ENCODE measurements at regions not wholly inside any gene's neighbourhood (a gene's known extent, or its start where the extent isn't known, plus 50 kb on each side); places are given as distances from the start of the nearest gene placed in this dataset.

DNA sequence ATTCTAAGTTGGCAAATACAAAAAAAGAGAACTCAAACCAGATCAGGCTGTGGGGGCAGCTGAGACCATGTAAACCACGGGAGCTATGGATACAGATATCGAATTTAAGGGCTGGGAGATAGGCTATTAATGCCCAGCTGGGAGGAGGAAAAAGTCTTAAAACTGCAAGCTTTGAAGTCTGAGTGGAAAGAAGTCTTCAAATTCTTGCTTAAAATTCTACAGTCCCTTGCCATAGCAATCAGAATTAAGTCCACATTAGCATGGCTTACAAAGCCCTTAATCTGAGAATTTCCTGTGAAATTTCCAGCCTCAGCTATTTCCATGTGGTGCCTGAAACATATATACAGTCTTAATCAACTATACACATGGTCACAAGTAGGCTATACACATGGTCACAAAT is 465.0 kb upstream of the HSF2 start:
- TF ChIP-seq, protein P1, sequence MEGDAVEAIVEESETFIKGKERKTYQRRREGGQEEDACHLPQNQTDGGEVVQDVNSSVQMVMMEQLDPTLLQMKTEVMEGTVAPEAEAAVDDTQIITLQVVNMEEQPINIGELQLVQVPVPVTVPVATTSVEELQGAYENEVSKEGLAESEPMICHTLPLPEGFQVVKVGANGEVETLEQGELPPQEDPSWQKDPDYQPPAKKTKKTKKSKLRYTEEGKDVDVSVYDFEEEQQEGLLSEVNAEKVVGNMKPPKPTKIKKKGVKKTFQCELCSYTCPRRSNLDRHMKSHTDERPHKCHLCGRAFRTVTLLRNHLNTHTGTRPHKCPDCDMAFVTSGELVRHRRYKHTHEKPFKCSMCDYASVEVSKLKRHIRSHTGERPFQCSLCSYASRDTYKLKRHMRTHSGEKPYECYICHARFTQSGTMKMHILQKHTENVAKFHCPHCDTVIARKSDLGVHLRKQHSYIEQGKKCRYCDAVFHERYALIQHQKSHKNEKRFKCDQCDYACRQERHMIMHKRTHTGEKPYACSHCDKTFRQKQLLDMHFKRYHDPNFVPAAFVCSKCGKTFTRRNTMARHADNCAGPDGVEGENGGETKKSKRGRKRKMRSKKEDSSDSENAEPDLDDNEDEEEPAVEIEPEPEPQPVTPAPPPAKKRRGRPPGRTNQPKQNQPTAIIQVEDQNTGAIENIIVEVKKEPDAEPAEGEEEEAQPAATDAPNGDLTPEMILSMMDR (IDR thresholded peaks at IDR 0.05), result no peak
- TF ChIP-seq POLR2A (IDR thresholded peaks at IDR 0.05) (no peak), EP300 (IDR thresholded peaks at IDR 0.05) (no peak), POLR2AphosphoS5 (IDR thresholded peaks at IDR 0.05) (no peak)

Data from gastroesophageal sphincter (tissue), 3 donors.